Activated CD4-positive, alpha-beta T cell treated with anti-CD3 and anti-CD28 coated beads, Interleukin-10, Interleukin-2, amounts not matched to agents 100 ng/mL and 50 ng/mL, durations not matched to agents 16 hours and 8 hours (primary cell): ENCODE measurements at regions not wholly inside any gene's neighbourhood (a gene's known extent, or its start where the extent isn't known, plus 50 kb on each side); places are given as distances from the start of the nearest gene placed in this dataset.
"Not testable (repeated sequence)": the region's sequence is repeated elsewhere in the genome, so short reads cannot be mapped to it uniquely, and the experiment has no call there.

Source experiments
- DNase-seq: peaks from one replicate; pipeline ENCODE4 v3.0.0-alpha.2; 2020

- DNase-seq, result no peak
Observed at GRCh38 chr1:226461087-226461486, 53.2 kb upstream of the PARP1 start.

GRCh38 chr1:226463925-226464586, 56.2 kb upstream of the PARP1 start:
- DNase-seq, result no peak

GRCh38 chr1:226464587-226464971, 56.7 kb upstream of the PARP1 start:
- DNase-seq, result not testable (repeated sequence)

- DNase-seq, result no peak
Observed at GRCh38 chr1:226466296-226466695, 58.4 kb upstream of the PARP1 start.

- no peak for DNase-seq
Observed at GRCh38 chr1:226467443-226467842, 59.5 kb upstream of the PARP1 start.

- DNase-seq, result no peak
Observed at GRCh38 chr1:226470921-226471866, 63.3 kb upstream of the PARP1 start.

GRCh38 chr1:226473325-226473724, 65.4 kb upstream of the PARP1 start:
- no peak for DNase-seq

GRCh38 chr1:226474041-226474440, 66.1 kb upstream of the PARP1 start:
- DNase-seq, result no peak

GRCh38 chr1:226474443-226475141, 66.7 kb upstream of the PARP1 start:
- DNase-seq, result no peak

GRCh38 chr1:226475142-226475511, 67.2 kb upstream of the PARP1 start:
- no peak for DNase-seq

GRCh38 chr1:226476066-226476465, 68.2 kb upstream of the PARP1 start:
- no peak for DNase-seq

- DNase-seq, result no peak
Observed at GRCh38 chr1:226476648-226477319, 68.9 kb upstream of the PARP1 start.

- no peak for DNase-seq
Observed at GRCh38 chr1:226479474-226479873, 69.1 kb upstream of the STUM start.

- no peak for DNase-seq
Observed at GRCh38 chr1:226480461-226480860, 68.1 kb upstream of the STUM start.

- DNase-seq, result no peak
Observed at GRCh38 chr1:226481133-226481532, 67.4 kb upstream of the STUM start.

GRCh38 chr1:226482196-226482595, 66.4 kb upstream of the STUM start:
- no peak for DNase-seq

GRCh38 chr1:226482975-226483700, 65.4 kb upstream of the STUM start:
- DNase-seq, result no peak

GRCh38 chr1:226485192-226485591, 63.4 kb upstream of the STUM start:
- no peak for DNase-seq

- DNase-seq, result no peak
Observed at GRCh38 chr1:226486161-226486560, 62.4 kb upstream of the STUM start.

- no peak for DNase-seq
Observed at GRCh38 chr1:226487921-226488320, 60.6 kb upstream of the STUM start.

GRCh38 chr1:226489718-226490425, 58.7 kb upstream of the STUM start:
- DNase-seq, result peak; percentile 9

GRCh38 chr1:226490426-226490809, 58.1 kb upstream of the STUM start:
- DNase-seq, result no peak
